HG03571 (cell line): ENCODE measurements at regions not wholly inside any gene's neighbourhood (a gene's known extent, or its start where the extent isn't known, plus 50 kb on each side); places are given as distances from the start of the nearest gene placed in this dataset.
A peak's percentile ranks its signal among the peaks of the same experiment; 100 is the strongest.
"Not testable (repeated sequence)": the region's sequence is repeated elsewhere in the genome, so short reads cannot be mapped to it uniquely, and the experiment has no call there.

Experiments used
- ATAC-seq: cut with Tn5 transposase; IDR thresholded peaks from one replicate; pipeline ENCODE4 v1.9.1; 2021; ENCODE audit not compliant: unreplicated experiment

GRCh38 chr5:164470312-164470711, 964.9 kb downstream of the MAT2B start:
- no peak for ATAC-seq

- no peak for ATAC-seq
Measured at GRCh38 chr5:164472165-164472564, 966.7 kb downstream of the MAT2B start.

GRCh38 chr5:164475339-164475977, 970.0 kb downstream of the MAT2B start:
- no peak for ATAC-seq

DNA sequence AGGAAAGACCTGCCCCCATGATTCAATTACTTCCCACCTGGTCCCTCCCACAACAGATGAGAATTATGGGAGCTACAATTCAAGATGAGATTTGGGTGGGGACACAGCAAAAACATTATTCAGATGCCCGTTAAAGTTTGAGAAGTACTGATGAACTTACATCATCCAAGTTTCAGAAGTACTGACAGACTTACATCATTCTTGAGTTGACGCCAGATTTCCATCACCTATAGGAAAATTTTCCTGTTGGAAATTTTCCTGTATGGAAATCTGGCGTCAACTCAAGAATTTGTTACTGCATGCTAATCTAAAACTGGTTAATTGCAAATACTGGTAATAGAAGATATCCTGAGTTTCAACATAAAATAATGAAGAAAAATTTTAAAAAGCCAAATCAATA, 975.9 kb downstream of the MAT2B start:
- ATAC-seq = no peak

GRCh38 chr5:164482351-164482750, 976.9 kb downstream of the MAT2B start:
- no peak for ATAC-seq

DNA sequence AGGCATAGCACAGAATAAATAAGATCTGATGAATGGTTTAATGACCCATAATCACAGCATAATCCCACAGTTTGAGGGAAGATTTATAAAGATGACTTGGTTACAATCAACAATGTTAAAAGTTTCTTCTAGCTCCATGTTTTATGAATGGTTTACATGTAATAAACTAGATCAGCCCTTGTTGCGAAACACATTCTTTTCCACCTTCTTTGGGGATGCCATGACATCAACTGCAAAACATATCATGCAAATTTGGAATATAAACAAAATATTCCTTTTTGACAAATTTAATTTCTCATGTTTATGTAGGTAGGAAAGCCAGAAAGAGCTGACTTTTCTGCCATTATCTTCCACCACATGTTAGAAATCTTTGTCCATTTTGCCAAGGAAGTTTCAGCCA, 979.5 kb downstream of the MAT2B start:
- ATAC-seq = no peak

- no peak for ATAC-seq
Measured at GRCh38 chr5:164487939-164488338, 982.5 kb downstream of the MAT2B start.

GRCh38 chr5:164497311-164498064, 992.1 kb downstream of the MAT2B start:
- no peak for ATAC-seq

GRCh38 chr5:164498438-164498837, 993.0 kb downstream of the MAT2B start:
- ATAC-seq = no peak

GRCh38 chr5:164500856-164501255, 995.4 kb downstream of the MAT2B start:
- ATAC-seq = no peak

GRCh38 chr5:164501344-164501743, 995.9 kb downstream of the MAT2B start:
- ATAC-seq = no peak

GRCh38 chr5:164504141-164504772, 998.8 kb downstream of the MAT2B start:
- peak; percentile 77 for ATAC-seq

GRCh38 chr5:164505791-164506190, 1000.4 kb downstream of the MAT2B start:
- ATAC-seq = no peak

DNA sequence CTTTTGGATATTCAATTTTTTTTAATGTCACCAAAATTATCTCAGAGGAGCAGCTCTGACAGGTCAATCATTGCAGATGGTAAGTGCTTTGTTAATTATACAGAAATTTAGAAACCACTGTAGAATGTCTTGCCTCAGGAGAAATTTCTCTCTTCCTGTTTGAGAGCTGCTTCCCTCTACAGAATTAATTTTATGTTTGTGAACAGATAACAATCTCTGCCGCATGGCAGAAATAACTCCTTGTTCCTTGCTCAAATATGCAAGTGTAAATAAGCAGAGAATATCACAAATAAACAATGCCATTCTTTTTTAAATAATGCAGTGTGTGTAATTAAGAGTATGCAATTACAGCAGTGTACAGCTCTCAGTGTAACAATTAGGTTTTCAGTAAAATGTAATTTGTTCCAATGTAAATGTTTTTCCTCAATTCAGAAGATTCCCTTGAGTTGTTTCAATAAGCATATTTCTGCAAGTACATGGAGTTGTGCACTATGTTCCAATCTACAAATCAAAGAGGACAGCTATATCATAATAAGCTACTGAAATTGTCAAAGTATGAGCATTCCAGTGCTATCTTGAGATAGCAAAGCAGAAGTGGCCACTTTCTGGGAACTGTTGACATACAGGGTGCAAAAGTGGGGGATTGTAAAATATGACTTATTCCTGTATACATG, 1012.8 kb downstream of the MAT2B start:
- no peak for ATAC-seq

GRCh38 chr5:164518741-164519080, 1013.3 kb downstream of the MAT2B start:
- no peak for ATAC-seq

DNA sequence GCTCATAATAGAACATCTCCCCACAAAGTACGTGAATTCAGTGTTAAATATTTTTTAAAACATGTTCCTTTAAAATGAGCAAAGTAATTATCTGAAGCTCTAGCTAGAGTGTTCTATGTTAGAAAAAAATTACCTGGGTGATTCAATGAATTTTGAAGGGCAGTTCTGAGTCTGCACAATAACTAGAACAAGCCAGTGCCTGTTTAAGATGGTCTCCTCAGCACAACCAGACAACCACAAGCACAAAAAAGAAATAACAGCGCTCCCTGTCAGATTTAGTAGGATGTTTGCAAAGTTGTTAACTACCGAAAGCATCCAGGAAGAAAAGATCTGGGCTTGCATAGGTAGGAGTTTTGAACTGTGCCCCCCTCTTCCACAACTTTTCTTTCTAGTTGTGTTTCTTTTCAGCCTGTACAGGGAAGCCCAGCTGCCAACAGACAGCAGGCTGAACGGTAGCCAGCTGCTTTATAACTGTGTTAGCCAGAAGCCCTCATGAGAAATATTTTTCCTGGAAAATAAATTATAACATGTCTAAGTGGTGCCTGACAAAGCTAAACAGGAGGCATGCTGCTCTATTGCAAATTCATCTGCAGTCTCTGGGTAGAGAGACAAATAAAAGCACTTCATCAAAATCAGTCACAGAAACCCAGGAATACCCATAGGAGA, 1026.9 kb downstream of the MAT2B start:
- ATAC-seq = no peak

DNA sequence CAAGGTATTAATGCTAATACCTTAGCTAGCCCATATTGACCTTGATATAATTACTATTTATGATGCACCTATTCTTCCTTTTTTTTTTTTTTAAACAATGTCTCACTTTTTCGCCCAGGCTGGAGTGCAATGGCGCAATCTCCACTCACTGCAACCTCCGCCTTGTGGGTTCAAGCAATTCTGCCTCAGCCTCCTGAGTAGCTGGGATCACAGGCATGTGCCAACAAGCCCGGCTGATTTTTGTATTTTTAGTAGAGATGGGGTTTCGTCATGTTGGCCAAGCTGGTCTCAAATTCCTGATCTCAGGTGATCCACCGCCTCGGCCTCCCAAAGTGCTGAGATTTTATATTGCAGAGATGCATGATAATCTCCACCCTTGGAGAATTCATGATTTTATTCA, 1028.0 kb downstream of the MAT2B start:
- not testable (repeated sequence) for ATAC-seq

DNA sequence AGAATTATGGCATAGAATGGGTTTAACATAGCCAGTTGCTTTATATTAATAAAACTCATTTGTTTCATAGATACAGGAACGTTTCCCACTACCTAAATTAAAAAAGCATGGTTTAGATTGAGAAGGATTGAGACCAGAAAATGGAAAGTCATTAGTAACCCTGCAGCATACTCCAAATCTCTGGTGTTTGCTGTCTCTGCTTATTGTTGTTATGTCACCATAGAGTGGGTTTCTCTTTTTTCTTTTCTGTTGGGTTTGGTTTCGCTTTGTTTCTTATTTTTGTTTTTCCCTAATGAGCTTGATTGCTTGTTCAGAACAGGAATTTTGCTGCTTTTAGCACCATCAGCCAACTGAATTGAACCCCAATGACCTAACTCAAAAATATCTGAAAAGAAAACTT, 1034.8 kb downstream of the MAT2B start:
- ATAC-seq = no peak

DNA sequence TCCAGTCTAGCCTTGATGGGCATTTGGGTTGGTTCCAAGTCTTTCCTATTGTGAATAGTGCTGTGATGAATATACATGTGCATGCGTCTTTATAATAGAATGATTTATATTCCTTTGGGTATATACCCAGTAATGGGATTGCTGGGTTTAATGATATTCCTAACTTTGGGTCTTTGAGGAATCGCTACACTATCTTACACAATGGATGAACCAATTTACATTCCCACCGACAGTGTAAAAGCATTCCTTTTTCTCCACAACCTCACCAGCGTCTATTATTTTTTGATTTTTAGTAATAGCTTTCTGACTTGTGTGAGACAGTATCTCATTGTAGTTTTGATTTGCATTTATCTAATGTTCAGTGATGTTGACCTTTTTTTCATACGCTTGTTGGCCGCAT, 1040.1 kb downstream of the MAT2B start:
- ATAC-seq = no peak

GRCh38 chr5:164553851-164554250, 1048.4 kb downstream of the MAT2B start:
- no peak for ATAC-seq

DNA sequence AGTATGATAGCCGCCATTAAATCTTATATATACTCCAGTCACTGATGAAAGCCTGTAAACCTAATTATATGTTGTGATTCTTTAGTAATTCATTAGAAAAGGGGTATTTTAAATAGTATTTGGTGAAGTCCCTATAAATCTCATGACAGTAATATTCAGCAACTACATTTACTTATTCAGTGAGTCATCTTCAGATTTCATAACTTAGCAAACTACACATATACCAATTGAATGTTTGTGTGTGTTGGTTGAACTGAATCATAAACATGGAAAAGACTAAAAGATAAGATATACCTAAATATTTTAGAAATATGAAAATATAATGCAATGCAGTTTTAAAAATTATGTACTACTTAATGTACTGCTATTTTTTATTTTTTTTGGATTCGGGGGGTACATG, 1050.4 kb downstream of the MAT2B start:
- ATAC-seq = no peak
